HepG2 (cell line): ENCODE measurements at regions not wholly inside any gene's neighbourhood (a gene's known extent, or its start where the extent isn't known, plus 50 kb on each side); places are given as distances from the start of the nearest gene placed in this dataset.

Experiments used
- ATAC-seq: fragments of 200-7000 bp; cut with Tn5 transposase; 3 replicates; pipeline ENCODE4 v1.9.1; 2020; ENCODE audit warnings: mild to moderate bottlenecking, moderate library complexity
- BruUV-seq: library from RNA; stranded (reverse); fragments of 400-500 nt; replicated peaks from 2 replicates; lab custom pipeline; 2021; lab: Mats Ljungman, UMichigan
- CTCF ChIA-PET: fragments of 300-600 bp; formaldehyde crosslinking; extraction: SDS; loops from one replicate; lab custom pipeline; 2021; ENCODE audit warnings: low total read pairs, inconsistent platforms, low intra/inter-chr PET ratio; lab: Yijun Ruan, JAX
- POLR2A ChIA-PET: fragments of 350-600 bp; sonication (Branson Sonifier 250); formaldehyde crosslinking; loops from one replicate; lab custom pipeline; 2020; ENCODE audit warnings: antibody characterized with exemption, inconsistent platforms; lab: Yijun Ruan, JAX
- DNase-seq: peaks from one replicate; pipeline ENCODE4 v3.0.0-alpha.2; 2015; ENCODE audit warnings: low spot score
- FAIRE-seq: peaks from 3 replicates; lab custom pipeline; 2011; peaks lifted over from hg19 to GRCh38; lab: Jason Lieb, UNC
- H2AFZ ChIP-seq: one replicate; pipeline ENCODE4 v1.6.1; 2011; ENCODE audit warnings: low read length, inconsistent platforms
- H3K27ac ChIP-seq: fragments of 300-600 bp; 3 replicates; pipeline ENCODE4 v1.8.0; 2011; ENCODE audit warnings: mixed run types, mild to moderate bottlenecking, mixed read lengths, low read length, inconsistent platforms; ENCODE audit not compliant: insufficient read depth; ENCODE audit errors: extremely low read length
- H3K27me3 ChIP-seq, 2 experiments: fragments of 200-600 bp in 1 of 2; 2 replicates in 1 of 2; 3 replicates in 1 of 2; pipeline versions ENCODE4 v1.6.0 to v1.8.0; 2011; ENCODE audit warnings: low read length in 2 of 2, mild to moderate bottlenecking in 2 of 2, moderate library complexity in 2 of 2, inconsistent platforms in 1 of 2; ENCODE audit not compliant: insufficient read depth in 2 of 2, control insufficient read depth in 1 of 2
- H3K36me3 ChIP-seq, 2 experiments: fragments of 200-600 bp in 1 of 2; replicated peaks in 1 of 2; 2 replicates in 1 of 2; 3 replicates in 1 of 2; pipeline versions ENCODE4 v1.5.1 to v1.8.0; 2011; ENCODE audit warnings: low read length in 2 of 2, inconsistent platforms in 1 of 2; ENCODE audit not compliant: insufficient read depth in 2 of 2, control insufficient read depth in 1 of 2
- H3K4me1 ChIP-seq: 2 replicates; pipeline ENCODE4 v1.5.1; 2012; ENCODE audit warnings: low read length, inconsistent platforms; ENCODE audit not compliant: insufficient read depth
- H3K4me2 ChIP-seq: 2 replicates; pipeline ENCODE4 v1.6.0; 2011; ENCODE audit warnings: low read depth, low read length, inconsistent platforms
- H3K4me3 ChIP-seq, 3 experiments: fragments of 200-600 bp in 1 of 3; sonication (generic), shearing (Covaris generic) in 1 of 3; replicated peaks in 1 of 3; 2 replicates each; pipeline ENCODE4 v1.5.1; 2011 to 2016; ENCODE audit warnings: low read length in 3 of 3, inconsistent platforms in 2 of 3, low read depth in 2 of 3, mild to moderate bottlenecking in 2 of 3, control low read depth in 1 of 3, mixed read lengths in 1 of 3; ENCODE audit not compliant: insufficient read depth in 1 of 3
- H3K79me2 ChIP-seq: one replicate; pipeline ENCODE4 v1.6.1; 2011; ENCODE audit warnings: low read length, inconsistent platforms; ENCODE audit not compliant: insufficient read depth
- H3K9ac ChIP-seq: 2 replicates; pipeline ENCODE4 v1.6.0; 2011; ENCODE audit warnings: mild to moderate bottlenecking, low read depth, low read length, inconsistent platforms; ENCODE audit not compliant: insufficient read depth
- H3K9me3 ChIP-seq: 2 replicates; pipeline ENCODE4 v1.5.1; 2012; ENCODE audit warnings: mild to moderate bottlenecking, low read length
- H4K20me1 ChIP-seq: 2 replicates; pipeline ENCODE4 v1.6.0; 2011; ENCODE audit warnings: inconsistent platforms, mild to moderate bottlenecking, low read length, moderate library complexity; ENCODE audit not compliant: insufficient read depth
- ATAD3A ChIP-seq: sonication (generic); formaldehyde crosslinking; IDR thresholded peaks from 2 replicates; pipeline ENCODE4 v1.4.0; 2020; ENCODE audit warnings: missing genetic modification reagents
- ATF1 ChIP-seq: IDR thresholded peaks from 2 replicates; pipeline ENCODE4 v1.6.1; 2016; ENCODE audit warnings: mild to moderate bottlenecking, control low read depth
- CREB1 ChIP-seq, 2 experiments: fragments of 450-650 bp in 1 of 2; IDR thresholded peaks; 2 replicates each; pipeline ENCODE4 v1.6.1; 2016 to 2017; ENCODE audit warnings: control low read depth in 1 of 2, mild to moderate bottlenecking in 1 of 2, missing compliant biosample characterization in 1 of 2, missing genetic modification characterization in 1 of 2
- KDM6A ChIP-seq: IDR thresholded peaks from 2 replicates; pipeline ENCODE4 v1.6.1; 2016; ENCODE audit warnings: low read depth
- RFXAP ChIP-seq: sonication (generic); formaldehyde crosslinking; IDR thresholded peaks from 2 replicates; pipeline ENCODE4 v1.4.0; 2020; ENCODE audit warnings: missing genetic modification reagents, borderline replicate concordance
- SPEN ChIP-seq: sonication (generic); formaldehyde crosslinking; IDR thresholded peaks from 2 replicates; pipeline ENCODE4 v1.5.1; 2020; ENCODE audit warnings: low read depth, mild to moderate bottlenecking, missing genetic modification reagents
- ZBTB2 ChIP-seq: sonication (generic); formaldehyde crosslinking; IDR thresholded peaks from 2 replicates; pipeline ENCODE4 v1.8.0; 2022; ENCODE audit warnings: low read depth, missing genetic modification reagents
- ZGPAT ChIP-seq: IDR thresholded peaks from 2 replicates; pipeline ENCODE4 v1.6.1; 2016; ENCODE audit warnings: mild to moderate bottlenecking
- ZKSCAN1 ChIP-seq: fragments of 150-350 bp; IDR thresholded peaks from 2 replicates; pipeline ENCODE4 v1.6.1; 2014; ENCODE audit warnings: low read length
- ZNF251 ChIP-seq: sonication (generic); formaldehyde crosslinking; IDR thresholded peaks from 2 replicates; pipeline ENCODE4 v1.9.0; 2021; ENCODE audit warnings: mild to moderate bottlenecking, missing genetic modification reagents
- ZNF775 ChIP-seq: sonication (generic); formaldehyde crosslinking; IDR thresholded peaks from 2 replicates; pipeline ENCODE4 v1.4.0; 2020; ENCODE audit warnings: missing genetic modification reagents, mild to moderate bottlenecking, moderate library complexity, borderline replicate concordance
- WGBS: methylation state at CpG from one replicate; pipeline ENCODE4 v1.1.6; 2017; ENCODE audit warnings: low lambda C conversion rate; 5-methylcytosine and 5-hydroxymethylcytosine counted together
- in situ Hi-C: cut with HindIII; loops from 2 replicates; pipeline ENCODE4 v1.10.0; 2017; ENCODE audit warnings: low pct_unique_long_range_greater_than_20kb; ENCODE audit not compliant: extremely low pct_ligation_motif_present
- intact Hi-C: fragments of 100-400 bp; cut with micrococcal nuclease; formaldehyde crosslinking; loops from one replicate; pipeline ENCODE4 v1.10.0; 2022; ENCODE audit not compliant: unreplicated experiment
- TF ChIP-seq, protein P1 (sequence below): sonication (generic); formaldehyde crosslinking; IDR thresholded peaks from 2 replicates; pipeline ENCODE4 v1.5.0; 2020; ENCODE audit warnings: missing genetic modification reagents
- TF ChIP-seq, protein P2 (sequence below): sonication (generic); formaldehyde crosslinking; IDR thresholded peaks from 2 replicates; pipeline ENCODE4 v1.5.1; 2020; ENCODE audit warnings: mild to moderate bottlenecking, missing genetic modification reagents

GRCh38 chr3:189395825-189396224, 224.1 kb downstream of the TPRG1 start:
- no peak for ATAC-seq
- Histone ChIP-seq H4K20me1 (no peaks in the 10 kb centered on the region), H3K9ac (no peak overlapping the region), H3K36me3 (no peaks in the 10 kb centered on the region), H2AFZ (no peak overlapping the region), H3K4me2 (no peak overlapping the region), H3K27me3 (no peaks in the 10 kb centered on the region), H3K9me3 (no peaks in the 10 kb centered on the region), H3K27ac (no peak overlapping the region), H3K79me2 (no peaks in the 10 kb centered on the region), H3K4me1 (no peaks in the 10 kb centered on the region), H3K4me3 (no peak overlapping the region)
- ChIA-PET POLR2A (no interaction called here), CTCF (no interaction called here)
- no TSS peak for BruUV-seq
- intact Hi-C loops (no loop called here), in situ Hi-C loops (no loop called here)
- no peak for DNase-seq
- FAIRE-seq, result no peak
- WGBS, result 34% methylated on average over 3 of the region's 3 CpGs
- TF ChIP-seq SPEN (CRISPR knock-in tag) (no peak), ZNF775 (no peak), KDM6A (no peak), ZGPAT (no peak), RFXAP (CRISPR knock-in tag) (no peak), ATF1 (CRISPR knock-in tag) (no peak), ZKSCAN1 (no peak), CREB1 (IDR thresholded peaks at IDR 0.05) (no peak), CREB1 (CRISPR knock-in tag; IDR thresholded peaks at IDR 0.05) (no peak), ZNF251 (no peak), ZBTB2 (no peak), ATAD3A (CRISPR knock-in tag) (no peak)
- TF ChIP-seq, protein P1, sequence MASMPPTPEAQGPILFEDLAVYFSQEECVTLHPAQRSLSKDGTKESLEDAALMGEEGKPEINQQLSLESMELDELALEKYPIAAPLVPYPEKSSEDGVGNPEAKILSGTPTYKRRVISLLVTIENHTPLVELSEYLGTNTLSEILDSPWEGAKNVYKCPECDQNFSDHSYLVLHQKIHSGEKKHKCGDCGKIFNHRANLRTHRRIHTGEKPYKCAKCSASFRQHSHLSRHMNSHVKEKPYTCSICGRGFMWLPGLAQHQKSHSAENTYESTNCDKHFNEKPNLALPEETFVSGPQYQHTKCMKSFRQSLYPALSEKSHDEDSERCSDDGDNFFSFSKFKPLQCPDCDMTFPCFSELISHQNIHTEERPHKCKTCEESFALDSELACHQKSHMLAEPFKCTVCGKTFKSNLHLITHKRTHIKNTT (CRISPR knock-in tag), result no peak
- TF ChIP-seq, protein P2, sequence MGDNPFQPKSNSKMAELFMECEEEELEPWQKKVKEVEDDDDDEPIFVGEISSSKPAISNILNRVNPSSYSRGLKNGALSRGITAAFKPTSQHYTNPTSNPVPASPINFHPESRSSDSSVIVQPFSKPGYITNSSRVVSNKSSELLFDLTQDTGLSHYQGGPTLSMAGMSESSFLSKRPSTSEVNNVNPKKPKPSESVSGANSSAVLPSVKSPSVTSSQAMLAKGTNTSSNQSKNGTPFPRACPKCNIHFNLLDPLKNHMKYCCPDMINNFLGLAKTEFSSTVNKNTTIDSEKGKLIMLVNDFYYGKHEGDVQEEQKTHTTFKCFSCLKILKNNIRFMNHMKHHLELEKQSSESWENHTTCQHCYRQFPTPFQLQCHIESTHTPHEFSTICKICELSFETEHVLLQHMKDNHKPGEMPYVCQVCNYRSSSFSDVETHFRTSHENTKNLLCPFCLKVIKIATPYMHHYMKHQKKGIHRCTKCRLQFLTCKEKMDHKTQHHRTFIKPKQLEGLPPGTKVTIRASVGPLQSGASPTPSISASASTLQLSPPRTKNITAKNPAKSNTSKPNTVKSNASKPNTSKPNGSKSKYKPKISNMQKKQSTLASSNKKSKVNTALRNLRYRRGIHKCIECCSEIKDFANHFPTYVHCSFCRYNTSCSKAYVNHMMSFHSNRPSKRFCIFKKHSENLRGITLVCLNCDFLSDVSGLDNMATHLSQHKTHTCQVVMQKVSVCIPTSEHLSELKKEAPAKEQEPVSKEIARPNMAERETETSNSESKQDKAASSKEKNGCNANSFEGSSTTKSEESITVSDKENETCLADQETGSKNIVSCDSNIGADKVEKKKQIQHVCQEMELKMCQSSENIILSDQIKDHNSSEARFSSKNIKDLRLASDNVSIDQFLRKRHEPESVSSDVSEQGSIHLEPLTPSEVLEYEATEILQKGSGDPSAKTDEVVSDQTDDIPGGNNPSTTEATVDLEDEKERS (CRISPR knock-in tag), result no peak
